Transverse colon (tissue), 4 donors: ENCODE measurements at regions not wholly inside any gene's neighbourhood (a gene's known extent, or its start where the extent isn't known, plus 50 kb on each side); places are given as distances from the start of the nearest gene placed in this dataset.

Experiments
- EP300 ChIP-seq: sonication (generic); formaldehyde crosslinking; IDR thresholded peaks from one replicate; pipeline ENCODE4 v1.6.1; 2017; ENCODE audit warnings: antibody characterized with exemption, low read depth
- POLR2A ChIP-seq: fragments of 450-650 bp; IDR thresholded peaks from one replicate; pipeline ENCODE4 v1.6.1; 2016; ENCODE audit warnings: antibody characterized with exemption, mild to moderate bottlenecking, moderate library complexity
- POLR2AphosphoS5 ChIP-seq, 3 donors: sonication (generic); formaldehyde crosslinking; IDR thresholded peaks; one replicate each; pipeline ENCODE4 v1.6.1; 2016; ENCODE audit warnings: antibody characterized with exemption in 3 of 3
- TF ChIP-seq, protein P1 (sequence below), 5 experiments: fragments of 200-600 bp in 3 of 5; fragments of 450-650 bp in 2 of 5; sonication (generic) in 3 of 5; IDR thresholded peaks; 1 replicate in 2 of 5; 2 replicates in 3 of 5; pipeline ENCODE4 v1.5.1; 2016 to 2017; ENCODE audit warnings: antibody characterized with exemption in 5 of 5, inconsistent platforms in 3 of 5, mild to moderate bottlenecking in 2 of 5, moderate library complexity in 1 of 5

DNA sequence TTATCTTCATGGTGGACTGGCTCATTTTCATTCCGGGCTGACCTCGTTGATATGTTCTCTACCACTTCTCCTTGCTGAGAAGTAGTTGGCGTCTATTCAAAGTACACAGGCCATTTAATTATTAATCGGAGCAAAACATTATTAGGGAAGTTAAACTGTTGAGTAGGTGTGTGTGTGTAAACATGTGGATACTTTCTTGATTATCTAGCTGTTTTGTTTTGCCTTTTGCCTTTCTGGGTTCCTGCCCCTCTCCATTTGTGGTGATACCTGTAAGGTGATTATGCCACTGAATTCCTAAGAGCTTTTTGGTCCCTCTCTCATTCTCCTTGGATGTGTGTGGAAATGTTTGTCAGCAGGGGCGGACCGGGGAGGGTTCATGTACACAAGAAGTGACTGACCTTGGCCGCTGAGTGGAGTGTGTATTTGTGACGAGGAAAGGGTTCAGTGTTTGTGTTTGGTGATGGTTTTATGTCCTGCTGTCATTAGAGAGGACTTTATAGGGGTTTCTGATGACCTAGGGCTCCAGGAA lies 56.6 kb upstream of the PPP2R5A start:
- TF ChIP-seq, protein P1, sequence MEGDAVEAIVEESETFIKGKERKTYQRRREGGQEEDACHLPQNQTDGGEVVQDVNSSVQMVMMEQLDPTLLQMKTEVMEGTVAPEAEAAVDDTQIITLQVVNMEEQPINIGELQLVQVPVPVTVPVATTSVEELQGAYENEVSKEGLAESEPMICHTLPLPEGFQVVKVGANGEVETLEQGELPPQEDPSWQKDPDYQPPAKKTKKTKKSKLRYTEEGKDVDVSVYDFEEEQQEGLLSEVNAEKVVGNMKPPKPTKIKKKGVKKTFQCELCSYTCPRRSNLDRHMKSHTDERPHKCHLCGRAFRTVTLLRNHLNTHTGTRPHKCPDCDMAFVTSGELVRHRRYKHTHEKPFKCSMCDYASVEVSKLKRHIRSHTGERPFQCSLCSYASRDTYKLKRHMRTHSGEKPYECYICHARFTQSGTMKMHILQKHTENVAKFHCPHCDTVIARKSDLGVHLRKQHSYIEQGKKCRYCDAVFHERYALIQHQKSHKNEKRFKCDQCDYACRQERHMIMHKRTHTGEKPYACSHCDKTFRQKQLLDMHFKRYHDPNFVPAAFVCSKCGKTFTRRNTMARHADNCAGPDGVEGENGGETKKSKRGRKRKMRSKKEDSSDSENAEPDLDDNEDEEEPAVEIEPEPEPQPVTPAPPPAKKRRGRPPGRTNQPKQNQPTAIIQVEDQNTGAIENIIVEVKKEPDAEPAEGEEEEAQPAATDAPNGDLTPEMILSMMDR (IDR thresholded peaks at IDR 0.05), result no peak
- TF ChIP-seq EP300 (no peak), POLR2A (no peak), POLR2AphosphoS5 (IDR thresholded peaks at IDR 0.05) (no peak)
